Trophoblast cell (in vitro differentiated cells and primary cell): ENCODE measurements at regions not wholly inside any gene's neighbourhood (a gene's known extent, or its start where the extent isn't known, plus 50 kb on each side); places are given as distances from the start of the nearest gene placed in this dataset.

Source experiments
- DNase-seq, 2 donors: peaks; one replicate each; pipeline ENCODE4 v3.0.0-alpha.2; 2016
- H2AFZ ChIP-seq: 2 replicates; pipeline ENCODE4 v1.6.1; 2013; ENCODE audit warnings: low read length, moderate library complexity, mild to moderate bottlenecking; ENCODE audit not compliant: insufficient read depth, poor library complexity
- H2AK5ac ChIP-seq: 2 replicates; pipeline ENCODE4 v1.6.1; 2013; ENCODE audit warnings: mild to moderate bottlenecking, low read length
- H2BK120ac ChIP-seq: 2 replicates; pipeline ENCODE4 v1.6.1; 2013; ENCODE audit warnings: low read length, mild to moderate bottlenecking, moderate library complexity; ENCODE audit not compliant: insufficient read depth, poor library complexity
- H2BK12ac ChIP-seq: 2 replicates; pipeline ENCODE4 v1.6.1; 2013; ENCODE audit warnings: mild to moderate bottlenecking, low read length, moderate library complexity
- H2BK5ac ChIP-seq: 2 replicates; pipeline ENCODE4 v1.6.1; 2013; ENCODE audit warnings: low read length, low read depth, moderate library complexity, mild to moderate bottlenecking; ENCODE audit not compliant: poor library complexity
- H3K14ac ChIP-seq: 2 replicates; pipeline ENCODE4 v1.6.1; 2013; ENCODE audit warnings: mild to moderate bottlenecking, low read length
- H3K18ac ChIP-seq: 2 replicates; pipeline ENCODE4 v1.6.1; 2013; ENCODE audit warnings: mild to moderate bottlenecking, low read length
- H3K23ac ChIP-seq: 2 replicates; pipeline ENCODE4 v1.6.1; 2013; ENCODE audit warnings: low read length
- H3K27ac ChIP-seq: 2 replicates; pipeline ENCODE4 v1.5.1; 2013; ENCODE audit warnings: low read depth, mild to moderate bottlenecking, inconsistent platforms, low read length, moderate library complexity
- H3K27me3 ChIP-seq: 2 replicates; pipeline ENCODE4 v1.6.1; 2013; ENCODE audit warnings: inconsistent platforms, mild to moderate bottlenecking, low read length, moderate library complexity; ENCODE audit not compliant: insufficient read depth
- H3K36me3 ChIP-seq, 2 experiments: 1 replicate in 1 of 2; 2 replicates in 1 of 2; pipeline ENCODE4 v1.6.1; 2013; ENCODE audit warnings: low read length in 2 of 2, mild to moderate bottlenecking in 2 of 2, moderate library complexity in 1 of 2; ENCODE audit not compliant: insufficient read depth in 2 of 2, control insufficient read depth in 1 of 2
- H3K4ac ChIP-seq: 2 replicates; pipeline ENCODE4 v1.6.1; 2013; ENCODE audit warnings: low read depth, mild to moderate bottlenecking, low read length, moderate library complexity
- H3K4me1 ChIP-seq, 2 experiments: 1 replicate in 1 of 2; 2 replicates in 1 of 2; pipeline ENCODE4 v1.6.1; 2013; ENCODE audit warnings: low read length in 2 of 2, mild to moderate bottlenecking in 2 of 2, moderate library complexity in 1 of 2; ENCODE audit not compliant: insufficient read depth in 2 of 2, control insufficient read depth in 1 of 2
- H3K4me2 ChIP-seq: 2 replicates; pipeline ENCODE4 v1.6.1; 2013; ENCODE audit warnings: inconsistent platforms, mild to moderate bottlenecking, low read length, moderate library complexity
- H3K4me3 ChIP-seq: 2 replicates; pipeline ENCODE4 v1.5.1; 2013; ENCODE audit warnings: mild to moderate bottlenecking, low read depth, low read length, inconsistent platforms
- H3K79me1 ChIP-seq: one replicate; pipeline ENCODE4 v1.6.1; 2013; ENCODE audit warnings: low read length
- H3K79me2 ChIP-seq: 2 replicates; pipeline ENCODE4 v1.6.1; 2013; ENCODE audit warnings: low read length, mild to moderate bottlenecking; ENCODE audit not compliant: control insufficient read depth, insufficient read depth, poor library complexity
- H3K9ac ChIP-seq: 2 replicates; pipeline ENCODE4 v1.6.1; 2013; ENCODE audit warnings: mild to moderate bottlenecking, low read length
- H3K9me3 ChIP-seq: 2 replicates; pipeline ENCODE4 v1.6.1; 2013; ENCODE audit warnings: low read depth, mild to moderate bottlenecking, control low read depth, inconsistent platforms, low read length; ENCODE audit not compliant: insufficient read depth
- H4K12ac ChIP-seq: 2 replicates; pipeline ENCODE4 v1.6.1; 2013; ENCODE audit warnings: low read depth, mild to moderate bottlenecking, low read length, moderate library complexity
- H4K8ac ChIP-seq: 2 replicates; pipeline ENCODE4 v1.6.1; 2013; ENCODE audit warnings: low read depth, mild to moderate bottlenecking, low read length, moderate library complexity
- H4K91ac ChIP-seq: one replicate; pipeline ENCODE4 v1.6.1; 2013; ENCODE audit warnings: low read depth, mild to moderate bottlenecking, low read length, moderate library complexity
- WGBS: extraction: QIAGEN DNeasy Blood & Tissue Kit; methylation state at CpG from one replicate; pipeline ENCODE4 v1.1.7; 2013; ENCODE audit warnings: missing lambda C conversion rate; ENCODE audit not compliant: insufficient read length, insufficient coverage; ENCODE audit errors: extremely low coverage; 5-methylcytosine and 5-hydroxymethylcytosine counted together

DNA sequence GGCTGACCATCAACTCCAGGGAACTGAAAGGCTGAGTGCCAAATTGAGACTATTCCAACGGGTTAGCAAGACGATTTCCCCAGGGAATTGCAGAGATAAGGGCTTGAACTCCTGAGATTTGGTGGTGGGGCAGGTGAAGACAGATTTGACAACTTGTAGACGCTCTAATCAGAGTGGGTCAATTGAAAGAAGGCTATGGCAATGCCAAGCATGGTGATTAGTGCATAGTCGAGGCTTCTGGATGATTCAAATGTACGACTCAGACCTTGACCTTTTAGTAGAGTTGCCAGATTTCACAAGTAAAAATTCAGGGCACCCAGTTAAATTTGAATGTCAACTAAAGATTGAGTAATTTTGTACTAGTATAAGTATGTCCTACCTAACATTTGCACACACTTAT, 302.1 kb upstream of the SPAG17 start:
- no peaks in the 10 kb centered on the region for H3K9me3 ChIP-seq
- no peak overlapping the region for H4K91ac ChIP-seq
- H3K36me3 ChIP-seq: no peaks in the 10 kb centered on the region
- no peak overlapping the region for H4K12ac ChIP-seq
- H3K23ac ChIP-seq: no peak overlapping the region
- no peak overlapping the region for H3K9ac ChIP-seq
- H2AFZ ChIP-seq: no peak overlapping the region
- H3K4me2 ChIP-seq: no peak overlapping the region
- H2BK12ac ChIP-seq: no peak overlapping the region
- H3K14ac ChIP-seq: peak overlapping the region; percentile 40
- no peaks in the 10 kb centered on the region for H3K27me3 ChIP-seq
- peaks cover 4% of the 10 kb centered on the region for H3K79me1 ChIP-seq
- peaks cover 2% of the 10 kb centered on the region for H3K79me2 ChIP-seq
- no peak overlapping the region for H3K18ac ChIP-seq
- H3K4me1 ChIP-seq: peaks cover 3 to 6% of the 10 kb centered on the region in 2 experiments
- no peak for DNase-seq
- H3K27ac ChIP-seq: no peak overlapping the region
- WGBS: no CpG with 5 or more reads among the region's 5 CpGs
- H3K4ac ChIP-seq: no peak overlapping the region
- no peak overlapping the region for H2BK120ac ChIP-seq
- H3K4me3 ChIP-seq: no peak overlapping the region
- no peak overlapping the region for H4K8ac ChIP-seq
- no peak overlapping the region for H2AK5ac ChIP-seq
- no peak overlapping the region for H2BK5ac ChIP-seq

DNA sequence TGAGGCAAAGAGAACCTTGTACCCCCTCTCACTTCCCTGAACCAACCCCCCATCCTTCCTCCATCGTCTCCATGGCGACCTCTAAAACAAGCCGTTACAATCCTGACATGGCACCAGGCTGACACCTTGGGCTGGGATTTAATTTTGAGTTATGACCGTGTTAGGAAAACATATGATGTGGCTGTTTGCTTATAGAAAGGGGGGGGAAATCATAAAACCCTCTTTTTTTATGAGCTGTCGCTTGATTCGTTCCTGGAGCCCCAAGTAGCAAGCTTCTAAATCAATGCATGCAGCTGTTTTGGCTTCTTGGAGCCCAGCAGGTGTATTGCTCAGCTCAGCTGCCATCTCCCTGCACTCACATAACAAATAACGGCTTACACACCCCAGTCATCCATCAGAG, 301.2 kb upstream of the SPAG17 start:
- no peaks in the 10 kb centered on the region for H3K27me3 ChIP-seq
- H3K79me2 ChIP-seq: peaks cover 2% of the 10 kb centered on the region
- no peak overlapping the region for H2AK5ac ChIP-seq
- H3K9me3 ChIP-seq: no peaks in the 10 kb centered on the region
- no peak overlapping the region for H4K91ac ChIP-seq
- H3K23ac ChIP-seq: no peak overlapping the region
- H4K12ac ChIP-seq: no peak overlapping the region
- no peak overlapping the region for H3K4me3 ChIP-seq
- H4K8ac ChIP-seq: no peak overlapping the region
- no peak overlapping the region for H2BK120ac ChIP-seq
- no peak overlapping the region for H3K14ac ChIP-seq
- H2BK5ac ChIP-seq: no peak overlapping the region
- H3K27ac ChIP-seq: no peak overlapping the region
- H3K4ac ChIP-seq: no peak overlapping the region
- no CpG with 5 or more reads among the region's 7 CpGs for WGBS
- peaks cover 4% of the 10 kb centered on the region for H3K79me1 ChIP-seq
- DNase-seq: no peak
- H3K36me3 ChIP-seq: no peaks in the 10 kb centered on the region
- H3K4me1 ChIP-seq: peaks cover 3 to 6% of the 10 kb centered on the region in 2 experiments
- H2AFZ ChIP-seq: no peak overlapping the region
- peak overlapping the region; percentile 65 for H2BK12ac ChIP-seq
- H3K4me2 ChIP-seq: no peak overlapping the region
- H3K9ac ChIP-seq: no peak overlapping the region
- H3K18ac ChIP-seq: no peak overlapping the region

DNA sequence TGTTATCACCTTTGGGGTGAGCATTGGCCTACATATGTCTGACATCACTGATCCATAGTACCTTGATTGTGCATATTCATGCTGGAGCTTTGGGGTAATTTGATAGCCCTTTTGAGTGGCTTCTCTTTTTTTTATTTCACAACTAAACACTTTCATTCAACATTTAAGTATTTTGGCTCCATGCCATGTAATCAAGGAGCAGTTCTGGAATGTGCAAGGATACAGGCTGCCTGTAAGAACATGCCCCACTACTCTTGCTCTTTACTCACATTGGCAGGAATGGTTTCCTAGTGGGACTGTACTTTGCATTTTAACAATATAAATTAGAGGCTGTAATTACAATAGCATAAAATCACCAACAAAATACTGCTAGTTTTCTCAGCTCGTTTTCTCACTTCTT, 300.7 kb upstream of the SPAG17 start:
- H4K8ac ChIP-seq: no peak overlapping the region
- no peak for DNase-seq
- peaks cover 2% of the 10 kb centered on the region for H3K79me2 ChIP-seq
- no peaks in the 10 kb centered on the region for H3K36me3 ChIP-seq
- H4K12ac ChIP-seq: no peak overlapping the region
- no peak overlapping the region for H2BK120ac ChIP-seq
- no peak overlapping the region for H2AFZ ChIP-seq
- H4K91ac ChIP-seq: no peak overlapping the region
- H3K4ac ChIP-seq: no peak overlapping the region
- WGBS: no CpG with 5 or more reads among the region's 1 CpG
- H2AK5ac ChIP-seq: no peak overlapping the region
- peaks cover 3 to 6% of the 10 kb centered on the region in 2 experiments for H3K4me1 ChIP-seq
- H3K14ac ChIP-seq: no peak overlapping the region
- no peak overlapping the region for H3K27ac ChIP-seq
- H2BK5ac ChIP-seq: no peak overlapping the region
- H3K27me3 ChIP-seq: no peaks in the 10 kb centered on the region
- no peaks in the 10 kb centered on the region for H3K9me3 ChIP-seq
- H3K4me3 ChIP-seq: no peak overlapping the region
- H3K79me1 ChIP-seq: peaks cover 4% of the 10 kb centered on the region
- H2BK12ac ChIP-seq: no peak overlapping the region
- H3K9ac ChIP-seq: no peak overlapping the region
- no peak overlapping the region for H3K4me2 ChIP-seq
- no peak overlapping the region for H3K18ac ChIP-seq
- H3K23ac ChIP-seq: no peak overlapping the region

DNA sequence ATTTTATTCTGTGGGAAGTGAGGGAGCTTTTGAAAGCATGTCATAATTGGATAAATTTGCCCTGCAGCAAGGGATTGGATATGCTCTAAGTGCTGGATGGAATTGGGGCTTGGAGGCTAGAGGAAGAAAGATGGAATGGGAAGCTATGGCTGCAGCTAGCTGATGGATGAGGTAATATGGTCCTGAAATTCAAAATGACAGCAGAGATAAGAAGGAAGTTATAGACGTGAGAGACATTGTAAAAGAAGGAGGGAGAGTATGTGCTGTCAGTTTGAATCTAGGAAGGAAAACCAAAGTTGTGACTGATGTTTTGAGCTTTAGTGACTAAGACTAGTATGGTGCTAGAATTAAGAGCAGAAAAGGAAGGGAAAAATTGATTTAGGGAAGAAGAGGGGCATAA, 299.9 kb upstream of the SPAG17 start:
- no peak for DNase-seq
- Histone ChIP-seq H3K9me3 (no peaks in the 10 kb centered on the region), H3K79me1 (peaks cover 4% of the 10 kb centered on the region), H2BK120ac (no peak overlapping the region), H3K14ac (no peak overlapping the region), H3K4ac (no peak overlapping the region), H3K36me3 (no peaks in the 10 kb centered on the region), H2BK12ac (no peak overlapping the region), H3K27ac (no peak overlapping the region), H3K23ac (no peak overlapping the region), H4K8ac (no peak overlapping the region), H2AK5ac (no peak overlapping the region), H3K18ac (no peak overlapping the region), H3K4me3 (no peak overlapping the region), H3K79me2 (peaks cover 2% of the 10 kb centered on the region), H2AFZ (no peak overlapping the region), H2BK5ac (no peak overlapping the region), H4K12ac (no peak overlapping the region), H4K91ac (no peak overlapping the region), H3K4me1 (peaks cover 3 to 6% of the 10 kb centered on the region in 2 experiments), H3K9ac (no peak overlapping the region), H3K27me3 (no peaks in the 10 kb centered on the region), H3K4me2 (no peak overlapping the region)
- 100% methylated on average over 1 of the region's 1 CpG for WGBS
